Neural crest cell (in vitro differentiated cells): ENCODE measurements at regions not wholly inside any gene's neighbourhood (a gene's known extent, or its start where the extent isn't known, plus 50 kb on each side); places are given as distances from the start of the nearest gene placed in this dataset.

ENCODE experiments used
- DNase-seq: peaks from one replicate; pipeline ENCODE4 v3.0.0; 2021; ENCODE audit warnings: low read depth, mixed read lengths, low spot score
- H3K27ac Mint-ChIP-seq: one replicate; pipeline ENCODE4 v1.8.0; 2021; ENCODE audit warnings: mild to moderate bottlenecking, mixed read lengths; ENCODE audit not compliant: unreplicated experiment
- H3K27me3 Mint-ChIP-seq: 2 replicates; pipeline ENCODE4 v1.8.0; 2021; ENCODE audit warnings: low read depth, mild to moderate bottlenecking, mixed read lengths
- H3K36me3 Mint-ChIP-seq: 2 replicates; pipeline ENCODE4 v1.8.0; 2021; ENCODE audit warnings: low read depth, mild to moderate bottlenecking, mixed read lengths
- H3K4me1 Mint-ChIP-seq: 2 replicates; pipeline ENCODE4 v1.8.0; 2021; ENCODE audit warnings: mixed read lengths
- H3K4me3 Mint-ChIP-seq: one replicate; pipeline ENCODE4 v1.8.0; 2021; ENCODE audit warnings: mild to moderate bottlenecking, mixed read lengths
- H3K9me3 Mint-ChIP-seq: 2 replicates; pipeline ENCODE4 v1.8.0; 2021; ENCODE audit warnings: mixed read lengths
- TF ChIP-seq, protein P1 (sequence below): fragments of 200-600 bp; sonication (generic); conservative IDR thresholded peaks from 2 replicates; pipeline ENCODE4 v1.5.0; 2021; ENCODE audit warnings: antibody characterized with exemption, mild to moderate bottlenecking

DNA sequence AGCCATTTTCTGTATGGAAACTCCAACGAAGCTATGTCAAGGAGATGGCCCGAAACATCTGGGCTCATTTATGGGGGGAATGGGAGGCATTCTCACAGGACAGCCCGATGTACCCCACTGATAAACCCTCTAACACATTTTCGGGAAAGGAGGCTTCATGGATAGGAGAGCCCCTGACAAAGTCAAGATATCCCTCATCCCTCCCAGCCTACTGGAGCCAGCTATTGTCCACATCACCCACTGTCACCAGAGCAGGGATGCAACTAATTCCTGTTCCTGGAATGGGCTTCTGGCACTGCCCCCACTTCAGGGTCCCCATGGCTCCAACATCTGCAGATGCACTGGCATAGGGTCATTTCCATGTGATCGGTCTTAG lies 98.2 kb upstream of the BMPER start:
- TF ChIP-seq, protein P1, sequence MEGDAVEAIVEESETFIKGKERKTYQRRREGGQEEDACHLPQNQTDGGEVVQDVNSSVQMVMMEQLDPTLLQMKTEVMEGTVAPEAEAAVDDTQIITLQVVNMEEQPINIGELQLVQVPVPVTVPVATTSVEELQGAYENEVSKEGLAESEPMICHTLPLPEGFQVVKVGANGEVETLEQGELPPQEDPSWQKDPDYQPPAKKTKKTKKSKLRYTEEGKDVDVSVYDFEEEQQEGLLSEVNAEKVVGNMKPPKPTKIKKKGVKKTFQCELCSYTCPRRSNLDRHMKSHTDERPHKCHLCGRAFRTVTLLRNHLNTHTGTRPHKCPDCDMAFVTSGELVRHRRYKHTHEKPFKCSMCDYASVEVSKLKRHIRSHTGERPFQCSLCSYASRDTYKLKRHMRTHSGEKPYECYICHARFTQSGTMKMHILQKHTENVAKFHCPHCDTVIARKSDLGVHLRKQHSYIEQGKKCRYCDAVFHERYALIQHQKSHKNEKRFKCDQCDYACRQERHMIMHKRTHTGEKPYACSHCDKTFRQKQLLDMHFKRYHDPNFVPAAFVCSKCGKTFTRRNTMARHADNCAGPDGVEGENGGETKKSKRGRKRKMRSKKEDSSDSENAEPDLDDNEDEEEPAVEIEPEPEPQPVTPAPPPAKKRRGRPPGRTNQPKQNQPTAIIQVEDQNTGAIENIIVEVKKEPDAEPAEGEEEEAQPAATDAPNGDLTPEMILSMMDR: no peak
- H3K9me3 Mint-ChIP-seq: peaks cover 3% of the 10 kb centered on the region
- H3K4me1 Mint-ChIP-seq: peaks cover 29% of the 10 kb centered on the region

DNA sequence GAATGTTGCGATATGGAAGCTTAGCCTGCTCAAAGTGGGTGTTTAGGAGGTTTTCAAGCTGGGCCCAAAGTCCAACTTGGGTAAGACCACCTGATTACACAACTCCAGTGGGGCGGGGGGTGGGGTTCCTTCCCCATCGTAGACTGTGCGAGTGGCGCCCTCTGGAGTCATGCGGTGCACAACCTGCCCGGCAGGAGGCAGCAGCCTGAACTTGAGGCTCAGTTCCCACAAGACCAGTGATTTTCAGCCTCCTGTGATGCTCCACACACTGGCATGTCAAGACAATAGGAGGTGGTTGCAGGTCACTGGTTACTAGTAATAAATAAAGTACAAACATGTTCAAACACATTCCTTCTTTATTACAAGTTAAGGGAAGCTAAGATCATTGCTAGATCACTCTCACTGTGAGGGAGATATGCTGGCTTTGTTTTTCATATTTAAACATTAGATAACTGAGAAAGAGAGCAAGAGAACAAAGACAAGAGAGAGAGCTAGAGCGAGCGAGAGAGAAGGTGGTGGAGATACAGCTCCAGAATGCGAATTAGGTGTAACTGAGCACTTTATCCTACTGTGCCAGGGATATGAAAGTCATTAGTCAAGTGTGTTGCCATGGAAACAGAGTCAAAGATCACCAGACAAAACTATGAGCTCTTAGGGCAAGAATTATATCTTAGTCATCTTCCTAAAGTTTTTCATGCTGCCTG lies 97.4 kb upstream of the BMPER start:
- Mint-ChIP-seq H3K27ac (no peak overlapping the region), H3K9me3 (peaks cover 3% of the 10 kb centered on the region), H3K4me3 (no peak overlapping the region), H3K4me1 (peaks cover 29% of the 10 kb centered on the region), H3K27me3 (peaks cover 9% of the 10 kb centered on the region), H3K36me3 (no peaks in the 10 kb centered on the region)
- TF ChIP-seq, protein P1: peak; percentile 50
- no peak for DNase-seq

More for the DNA sequence above, 98.2 kb upstream of the BMPER start:
- no peak for DNase-seq
- Mint-ChIP-seq H3K36me3 (no peaks in the 10 kb centered on the region), H3K4me3 (no peak overlapping the region), H3K27ac (no peak overlapping the region), H3K27me3 (peaks cover 9% of the 10 kb centered on the region)

DNA sequence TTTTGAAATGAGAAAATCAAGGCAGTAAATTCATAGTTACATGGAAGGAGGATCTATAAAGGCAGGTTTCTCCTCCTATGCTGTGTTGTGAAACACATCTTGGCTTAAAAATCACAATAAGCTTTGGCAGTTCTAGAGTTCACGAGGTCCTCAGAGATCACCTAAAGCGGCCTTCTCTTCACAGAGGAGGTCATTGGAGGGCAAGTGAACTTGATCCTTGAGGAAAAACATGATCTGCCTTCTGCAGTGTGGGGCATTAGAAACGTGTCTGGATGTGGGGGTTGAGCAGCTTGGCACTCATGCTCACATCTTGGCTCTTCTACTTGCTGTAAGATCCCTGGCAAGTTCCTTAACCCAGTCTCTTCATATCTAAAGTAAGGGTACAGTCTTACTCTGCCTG lies 96.1 kb upstream of the BMPER start:
- Mint-ChIP-seq H3K9me3 (peaks cover 3% of the 10 kb centered on the region), H3K27ac (no peak overlapping the region), H3K4me1 (peaks cover 29% of the 10 kb centered on the region), H3K36me3 (no peaks in the 10 kb centered on the region), H3K4me3 (no peak overlapping the region), H3K27me3 (peaks cover 2% of the 10 kb centered on the region)
- no peak for DNase-seq
- TF ChIP-seq, protein P1: no peak

DNA sequence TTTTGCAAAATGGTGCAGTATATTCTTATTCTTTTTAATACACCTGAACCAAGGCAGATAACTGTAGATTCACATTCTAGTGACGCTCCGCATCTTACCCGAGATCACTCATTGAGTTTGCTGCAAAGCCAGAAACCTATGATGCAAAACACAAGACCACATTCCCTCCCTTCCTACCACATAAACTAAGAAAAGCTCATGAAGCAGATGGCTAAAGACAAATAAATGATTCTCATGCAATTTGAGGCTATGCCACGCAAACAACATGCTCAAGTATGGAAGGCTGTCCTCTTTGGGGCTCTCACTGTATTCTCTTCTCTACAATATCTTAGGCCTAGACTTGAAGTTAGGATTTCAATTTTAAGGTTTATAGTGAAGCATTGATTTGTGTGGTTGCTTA lies 95.0 kb upstream of the BMPER start:
- Mint-ChIP-seq H3K4me3 (no peak overlapping the region), H3K4me1 (peaks cover 38% of the 10 kb centered on the region), H3K36me3 (no peaks in the 10 kb centered on the region), H3K27ac (no peak overlapping the region), H3K9me3 (peaks cover 3% of the 10 kb centered on the region), H3K27me3 (no peaks in the 10 kb centered on the region)
- TF ChIP-seq, protein P1: no peak
- no peak for DNase-seq

DNA sequence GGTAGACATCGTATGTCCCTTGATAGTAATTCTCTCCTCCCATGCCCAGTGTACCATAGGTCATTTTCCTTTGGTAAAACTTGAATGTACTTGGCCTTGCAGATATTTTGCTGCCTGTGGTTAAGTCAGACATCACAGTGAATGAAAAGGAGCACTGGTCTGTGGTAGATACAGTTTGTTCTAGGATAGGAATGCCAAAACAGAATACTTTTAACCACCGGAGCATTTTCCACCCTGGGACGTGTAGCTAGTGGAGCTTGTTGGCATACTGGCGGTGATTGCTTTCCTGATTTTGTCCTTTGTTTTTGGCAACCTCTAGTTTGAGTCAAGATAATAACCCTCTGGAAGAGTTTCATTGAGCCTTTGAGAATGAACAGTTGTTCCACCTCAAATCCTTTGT lies 92.0 kb upstream of the BMPER start:
- TF ChIP-seq, protein P1: no peak
- H3K27ac Mint-ChIP-seq: no peak overlapping the region
- H3K9me3 Mint-ChIP-seq: peaks cover 3% of the 10 kb centered on the region
- H3K4me3 Mint-ChIP-seq: no peak overlapping the region
- no peak for DNase-seq
- H3K36me3 Mint-ChIP-seq: no peaks in the 10 kb centered on the region
- peaks cover 30% of the 10 kb centered on the region for H3K4me1 Mint-ChIP-seq
- H3K27me3 Mint-ChIP-seq: peaks cover 6% of the 10 kb centered on the region
